Heart left ventricle (tissue), 13 donors: ENCODE measurements at regions not wholly inside any gene's neighbourhood (a gene's known extent, or its start where the extent isn't known, plus 50 kb on each side); places are given as distances from the start of the nearest gene placed in this dataset.
"Not testable (repeated sequence)": the region's sequence is repeated elsewhere in the genome, so short reads cannot be mapped to it uniquely, and the experiment has no call there.

Source experiments
- CTCF ChIP-seq, 12 donors: fragments of 200-600 bp; sonication (generic) in 4 of 12; IDR thresholded peaks; one replicate each; pipeline versions ENCODE4 v1.5.0 to v1.8.0; 2018 to 2022; ENCODE audit warnings: antibody characterized with exemption in 12 of 12, mild to moderate bottlenecking in 5 of 12
- POLR2A ChIP-seq, 2 donors: fragments of 450-650 bp; IDR thresholded peaks; one replicate each; pipeline ENCODE4 v1.6.1; 2017; ENCODE audit warnings: antibody characterized with exemption in 2 of 2, mild to moderate bottlenecking in 2 of 2, moderate library complexity in 2 of 2
- donor health status: ischemic (EF 13 %, LVEDD 7.1; RV severe dilation, severe dysfunction).
- donor health status: DM: no; HTN: yes; CAD: no.
- donor health status: DM: no; HTN: no; CAD: no.
- donor health status: ischemic (EF 25% LVEDD 6.9; RV normal size, moderate dysfunction).
- donor health status: ischemic (EF 25% LVEDD 5.7; RV mildly dilated, moderate dysfunction).
- donor health status: ischemic (EF 35%, LVEDD 5.7; RV mildly dilated, moderate dysfunction).
- donor health status: nonischemic (EF 11% LVEDD 7.7; RV severe dilation, severe dysfunction).
- donor health status: DM: yes; HTN: yes; CAD: no.
- donor health status: PGD.
- donor health status: ischemic (EF 29% LVEDD 5.4; RV normal size, mild dysfunction).
- donor health status: nonischemic (EF 23%, LVEDD 6.1; RV moderate dilation, normal function).

- not testable (repeated sequence) for TF ChIP-seq CTCF, POLR2A (IDR thresholded peaks at IDR 0.05)
These were observed 975.0 kb upstream of the NRXN1 start for GRCh38 chr2:52006821-52007366.
